ENCODE measurements at regions not wholly inside any gene's neighbourhood (a gene's known extent, or its start where the extent isn't known, plus 50 kb on each side); places are given as distances from the start of the nearest gene placed in this dataset.

- DNase-seq, result no peak
- WGBS, 4 donors, result 53 to 65% (median 56%) methylated on average over 4 of the region's 4 CpGs
- Histone ChIP-seq H3K27ac (no peak overlapping the region), H3K27me3 (peaks cover 3% of the 10 kb centered on the region), H3K4me1 (replicated peaks in 1 of 2) (no peaks in the 10 kb centered on the region), H3K36me3 (replicated peaks in 1 of 2) (no peaks in the 10 kb centered on the region), H3K4me3 (no peak overlapping the region), H3K9me3 (replicated peaks in 1 of 3) (peaks cover 0 to 3% (median 0%) of the 10 kb centered on the region in 3 donors)
- TF ChIP-seq POLR2A (IDR thresholded peaks at IDR 0.05), result no peak
- no peak for TF ChIP-seq CTCF (IDR thresholded peaks at IDR 0.05)
- intact Hi-C loops (cut with DNase I), result no loop called here
These were observed 68.1 kb upstream of the DNAH14 start for GRCh38 chr1:224861339-224861716.

- TF ChIP-seq CTCF (IDR thresholded peaks at IDR 0.05) (no peak), POLR2A (IDR thresholded peaks at IDR 0.05) (no peak)
- Histone ChIP-seq H3K9me3 (replicated peaks in 1 of 3) (peaks cover 0 to 3% (median 0%) of the 10 kb centered on the region in 3 donors), H3K27me3 (peaks cover 3% of the 10 kb centered on the region), H3K27ac (no peak overlapping the region), H3K4me3 (no peak overlapping the region), H3K36me3 (replicated peaks in 1 of 2) (no peaks in the 10 kb centered on the region), H3K4me1 (replicated peaks in 1 of 2) (no peaks in the 10 kb centered on the region)
- intact Hi-C loops (cut with DNase I), result no loop called here
- 76 to 92% (median 85%) methylated on average over 2 of the region's 2 CpGs for WGBS, 4 donors
- DNase-seq, result no peak
These were observed 66.0 kb upstream of the DNAH14 start for GRCh38 chr1:224863486-224863885.

- 39 to 100% (median 92%) methylated on average over 2 of the region's 2 CpGs for WGBS, 4 donors
- TF ChIP-seq CTCF (IDR thresholded peaks at IDR 0.05) (no peak), POLR2A (IDR thresholded peaks at IDR 0.05) (no peak)
- H3K27ac ChIP-seq, result no peak overlapping the region
- intact Hi-C loops (cut with DNase I), result no loop called here
- H3K27me3 ChIP-seq, result peaks cover 3% of the 10 kb centered on the region
- no peak overlapping the region for H3K4me3 ChIP-seq
- no peaks in the 10 kb centered on the region for H3K4me1 ChIP-seq (replicated peaks in 1 of 2)
- no peak for DNase-seq
- H3K9me3 ChIP-seq (replicated peaks in 1 of 3), result peaks cover 0 to 3% (median 0%) of the 10 kb centered on the region in 3 donors
- no peaks in the 10 kb centered on the region for H3K36me3 ChIP-seq (replicated peaks in 1 of 2)
These were observed 65.5 kb upstream of the DNAH14 start for GRCh38 chr1:224864006-224864405.

GRCh38 chr1:224865510-224865909 is 64.0 kb upstream of the DNAH14 start:
- Histone ChIP-seq H3K4me3 (no peak overlapping the region), H3K27me3 (peaks cover 3% of the 10 kb centered on the region), H3K27ac (no peak overlapping the region), H3K4me1 (replicated peaks in 1 of 2) (no peaks in the 10 kb centered on the region), H3K36me3 (replicated peaks in 1 of 2) (no peaks in the 10 kb centered on the region), H3K9me3 (replicated peaks in 1 of 3) (peaks cover 0 to 3% (median 0%) of the 10 kb centered on the region in 3 donors)
- intact Hi-C loops (cut with DNase I), result no loop called here
- WGBS, 4 donors, result 36 to 78% (median 54%) methylated on average over 1 of the region's 1 CpG
- TF ChIP-seq CTCF (IDR thresholded peaks at IDR 0.05), result no peak
- TF ChIP-seq POLR2A (IDR thresholded peaks at IDR 0.05), result no peak
- no peak for DNase-seq
